Testis (tissue), 2 donors: ENCODE measurements at regions not wholly inside any gene's neighbourhood (a gene's known extent, or its start where the extent isn't known, plus 50 kb on each side); places are given as distances from the start of the nearest gene placed in this dataset.

Experiments used
- CTCF ChIP-seq, 3 experiments: fragments of 450-650 bp in 2 of 3; fragments of 200-600 bp in 1 of 3; sonication (generic) in 1 of 3; IDR thresholded peaks; one replicate each; pipeline ENCODE4 v1.5.1; 2016 to 2019; ENCODE audit warnings: antibody characterized with exemption in 3 of 3, mild to moderate bottlenecking in 2 of 3, moderate library complexity in 1 of 3
- POLR2A ChIP-seq: fragments of 450-650 bp; IDR thresholded peaks from one replicate; pipeline ENCODE4 v1.6.1; 2017; ENCODE audit warnings: antibody characterized with exemption, mild to moderate bottlenecking, moderate library complexity

- TF ChIP-seq POLR2A (no peak), CTCF (IDR thresholded peaks at IDR 0.05) (no peak)
Observed at GRCh38 chr2:39925312-39925711, 146.3 kb upstream of the THUMPD2 start.
